SK-N-SH (cell line): ENCODE measurements at regions not wholly inside any gene's neighbourhood (a gene's known extent, or its start where the extent isn't known, plus 50 kb on each side); places are given as distances from the start of the nearest gene placed in this dataset.

ENCODE experiments used
- CTCF ChIA-PET: fragments of 300-600, 350-600 bp; formaldehyde crosslinking; extraction: SDS; loops from one replicate; lab custom pipeline; 2021; lab: Yijun Ruan, JAX
- POLR2A ChIA-PET: fragments of 350-600 bp; sonication (Branson Sonifier 250); formaldehyde crosslinking; extraction: SDS; loops from one replicate; lab custom pipeline; 2020; ENCODE audit warnings: antibody characterized with exemption, inconsistent platforms; lab: Yijun Ruan, JAX
- DNase-seq: peaks from one replicate; pipeline ENCODE4 v3.0.0; 2012
- H2AFZ ChIP-seq: fragments of 200-600 bp; sonication (generic); 2 replicates; pipeline ENCODE4 v1.8.1; 2016; ENCODE audit warnings: antibody characterized with exemption, mild to moderate bottlenecking, low read depth
- H3F3A ChIP-seq: fragments of 200-600 bp; sonication (generic); replicated peaks from 2 replicates; pipeline ENCODE3; 2016; ENCODE audit warnings: antibody characterized with exemption, mild to moderate bottlenecking; ENCODE audit not compliant: insufficient read depth
- H3K27ac ChIP-seq, 2 experiments: fragments of 200-500 bp in 1 of 2; fragments of 200-600 bp in 1 of 2; sonication (Bioruptor generic) in 1 of 2; sonication (generic), shearing (Covaris generic) in 1 of 2; 2 replicates each; pipeline versions ENCODE4 v1.5.1 to v1.6.1; 2014 to 2016; ENCODE audit warnings: low read depth in 2 of 2, inconsistent platforms in 1 of 2, low read length in 1 of 2, mild to moderate bottlenecking in 1 of 2, mixed read lengths in 1 of 2
- H3K27me3 ChIP-seq: fragments of 200-600 bp; sonication (generic), shearing (Covaris generic); 2 replicates; pipeline ENCODE4 v1.6.1; 2016; ENCODE audit warnings: mixed run types; ENCODE audit not compliant: insufficient read depth
- H3K36me3 ChIP-seq, 2 experiments: fragments of 200-500 bp in 1 of 2; fragments of 200-600 bp in 1 of 2; sonication (Bioruptor generic) in 1 of 2; sonication (generic) in 1 of 2; replicated peaks in 1 of 2; 2 replicates each; pipeline versions ENCODE3 to v1.5.1; 2014 to 2016; ENCODE audit warnings: low read length in 1 of 2, mild to moderate bottlenecking in 1 of 2; ENCODE audit not compliant: insufficient read depth in 2 of 2, control insufficient read depth in 1 of 2
- H3K4me1 ChIP-seq, 2 experiments: fragments of 200-500 bp in 1 of 2; fragments of 200-600 bp in 1 of 2; sonication (Bioruptor generic) in 1 of 2; sonication (generic), shearing (Covaris generic) in 1 of 2; 2 replicates each; pipeline versions ENCODE4 v1.5.1 to v1.6.1; 2014 to 2016; ENCODE audit warnings: low read depth in 1 of 2, low read length in 1 of 2, mixed run types in 1 of 2; ENCODE audit not compliant: insufficient read depth in 2 of 2, control insufficient read depth in 1 of 2
- H3K4me2 ChIP-seq: fragments of 200-600 bp; sonication (generic), shearing (Covaris generic); 2 replicates; pipeline ENCODE4 v1.6.1; 2017; ENCODE audit warnings: mixed run types
- H3K4me3 ChIP-seq, 2 experiments: fragments of 200-500 bp in 1 of 2; fragments of 200-600 bp in 1 of 2; sonication (Bioruptor generic) in 1 of 2; sonication (generic), shearing (Covaris generic) in 1 of 2; 2 replicates each; pipeline versions ENCODE4 v1.5.1 to v1.8.1; 2014 to 2016; ENCODE audit warnings: low read depth in 2 of 2, inconsistent platforms in 1 of 2, low read length in 1 of 2, mild to moderate bottlenecking in 1 of 2, mixed read lengths in 1 of 2, moderate library complexity in 1 of 2
- H3K79me2 ChIP-seq: fragments of 200-600 bp; sonication (generic); 2 replicates; pipeline ENCODE4 v1.8.1; 2017; ENCODE audit warnings: mild to moderate bottlenecking; ENCODE audit not compliant: insufficient read depth
- H3K9ac ChIP-seq: fragments of 200-600 bp; sonication (generic); 2 replicates; pipeline ENCODE4 v1.6.1; 2017; ENCODE audit warnings: mixed run types
- H3K9me2 ChIP-seq: fragments of 200-600 bp; sonication (generic); 2 replicates; pipeline ENCODE4 v1.6.1; 2017; ENCODE audit warnings: mixed run types
- H3K9me3 ChIP-seq: fragments of 200-600 bp; sonication (generic); 2 replicates; pipeline ENCODE4 v1.6.1; 2017; ENCODE audit warnings: mixed run types, mild to moderate bottlenecking, moderate library complexity
- H4K20me1 ChIP-seq: fragments of 200-600 bp; sonication (generic); 2 replicates; pipeline ENCODE4 v1.6.1; 2017; ENCODE audit warnings: mild to moderate bottlenecking, mixed run types; ENCODE audit not compliant: insufficient read depth
- CHD2 ChIP-seq: fragments of 150-350 bp; IDR thresholded peaks from 2 replicates; pipeline ENCODE4 v1.6.1; 2018; ENCODE audit warnings: low read length; ENCODE audit not compliant: partially characterized antibody
- ELF1 ChIP-seq: IDR thresholded peaks from 2 replicates; pipeline ENCODE4 v1.4.0; 2012
- EZH2phosphoT487 ChIP-seq: fragments of 200-600 bp; sonication (generic); IDR thresholded peaks from 2 replicates; pipeline ENCODE4 v1.6.1; 2017; ENCODE audit warnings: low read depth, mixed run types, mild to moderate bottlenecking, antibody characterized with exemption, moderate library complexity, borderline replicate concordance
- FOXJ3 ChIP-seq: sonication (generic); formaldehyde crosslinking; IDR thresholded peaks from 2 replicates; pipeline ENCODE4 v1.5.1; 2020; ENCODE audit warnings: mild to moderate bottlenecking, missing genetic modification reagents
- FOXM1 ChIP-seq: IDR thresholded peaks from 2 replicates; pipeline ENCODE4 v1.4.0; 2012; ENCODE audit warnings: low read depth, mild to moderate bottlenecking
- JUND ChIP-seq: IDR thresholded peaks from 2 replicates; pipeline ENCODE4 v1.4.0; 2012
- MXI1 ChIP-seq: IDR thresholded peaks from 2 replicates; pipeline ENCODE4 v1.6.1; 2012; ENCODE audit warnings: mild to moderate bottlenecking, low read depth, low read length, improper control_type of control experiment
- POLR2AphosphoS5 ChIP-seq: IDR thresholded peaks from 2 replicates; pipeline ENCODE4 v1.6.1; 2012; ENCODE audit warnings: low read depth, low read length
- RAD21 ChIP-seq: IDR thresholded peaks from 2 replicates; pipeline ENCODE4 v1.6.1; 2012; ENCODE audit warnings: mild to moderate bottlenecking, low read length
- SMC3 ChIP-seq: IDR thresholded peaks from 2 replicates; pipeline ENCODE4 v1.6.1; 2012; ENCODE audit warnings: low read depth, low read length, improper control_type of control experiment
- TEAD4 ChIP-seq: IDR thresholded peaks from 2 replicates; pipeline ENCODE4 v1.4.0; 2012; ENCODE audit warnings: mild to moderate bottlenecking, borderline replicate concordance; ENCODE audit not compliant: insufficient read depth
- YY1 ChIP-seq: IDR thresholded peaks from 2 replicates; pipeline ENCODE4 v1.4.0; 2012; ENCODE audit warnings: low read depth, mild to moderate bottlenecking
- WGBS: methylation state at CpG from one replicate; pipeline ENCODE4 v1.1.6; 2017; ENCODE audit warnings: low lambda C conversion rate; 5-methylcytosine and 5-hydroxymethylcytosine counted together
- TF ChIP-seq, protein P1 (sequence below): IDR thresholded peaks from 2 replicates; pipeline ENCODE4 v1.4.0; 2012; ENCODE audit warnings: low read depth, borderline replicate concordance
- TF ChIP-seq, protein P2 (sequence below): fragments of 150-350 bp; IDR thresholded peaks from 2 replicates; pipeline ENCODE4 v1.6.1; 2017; ENCODE audit warnings: antibody characterized with exemption, low read length, low read depth, borderline replicate concordance

DNA sequence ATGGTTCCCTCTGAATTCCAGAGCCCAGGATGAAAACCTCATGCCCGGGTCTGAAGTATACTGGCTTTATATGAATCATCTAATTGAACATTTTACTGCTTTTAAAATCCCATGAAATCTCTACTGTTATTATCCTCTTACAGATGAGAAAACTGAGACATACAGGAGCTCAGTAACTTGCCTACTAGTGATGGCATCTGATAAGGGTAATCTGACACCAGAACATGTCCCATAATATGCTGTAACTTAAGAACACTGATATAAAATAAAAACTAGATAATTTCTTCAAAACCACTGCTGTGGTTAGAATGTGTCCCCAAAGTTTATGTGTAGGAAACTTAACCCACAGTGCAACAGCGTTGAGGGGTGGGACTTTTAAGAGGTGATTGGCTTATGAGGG is 219.6 kb upstream of the TMTC1 start:
- WGBS, result 27% methylated on average over 2 of the region's 2 CpGs
- CTCF ChIA-PET, result interaction anchor here (0.7 kb wide), 1 partner anchor 19 kb away, joined by 3 read pairs; no protein-coding TSS in a partner anchor

DNA sequence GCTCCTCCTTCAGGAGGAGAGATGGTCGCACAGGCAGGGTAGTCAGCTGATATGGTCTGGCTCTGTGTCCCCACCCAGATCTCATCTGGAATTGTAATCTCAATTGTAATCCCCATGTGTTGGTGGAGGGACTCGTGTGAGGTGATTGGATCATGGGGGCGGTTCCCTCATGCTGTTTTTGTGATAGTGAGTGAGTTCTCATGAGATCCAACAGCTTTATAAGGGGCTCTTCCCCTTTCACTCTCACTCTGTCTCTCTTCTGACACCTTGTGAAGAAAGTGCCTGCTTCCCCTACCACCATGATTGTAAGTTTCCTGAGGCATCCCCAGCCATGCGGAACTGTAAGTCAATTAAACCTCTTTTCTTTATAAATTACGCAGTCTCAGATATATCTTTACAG is 218.9 kb upstream of the TMTC1 start:
- ChIA-PET POLR2A (no interaction called here), CTCF (interaction anchor here (0.7 kb wide), 1 partner anchor 18 kb away, joined by 3 read pairs; no protein-coding TSS in a partner anchor)
- Histone ChIP-seq H3K4me3 (no peak overlapping the region), H3K36me3 (no peaks in the 10 kb centered on the region), H3K79me2 (no peaks in the 10 kb centered on the region), H4K20me1 (no peaks in the 10 kb centered on the region), H3K4me2 (no peak overlapping the region), H3K9me3 (no peaks in the 10 kb centered on the region), H3K9me2 (no peaks in the 10 kb centered on the region), H3K27me3 (no peaks in the 10 kb centered on the region), H2AFZ (no peak overlapping the region), H3K27ac (no peak overlapping the region), H3F3A (no peaks in the 10 kb centered on the region), H3K9ac (no peak overlapping the region), H3K4me1 (no peaks in the 10 kb centered on the region)
- 71% methylated on average over 5 of the region's 5 CpGs for WGBS
- TF ChIP-seq, protein P1, sequence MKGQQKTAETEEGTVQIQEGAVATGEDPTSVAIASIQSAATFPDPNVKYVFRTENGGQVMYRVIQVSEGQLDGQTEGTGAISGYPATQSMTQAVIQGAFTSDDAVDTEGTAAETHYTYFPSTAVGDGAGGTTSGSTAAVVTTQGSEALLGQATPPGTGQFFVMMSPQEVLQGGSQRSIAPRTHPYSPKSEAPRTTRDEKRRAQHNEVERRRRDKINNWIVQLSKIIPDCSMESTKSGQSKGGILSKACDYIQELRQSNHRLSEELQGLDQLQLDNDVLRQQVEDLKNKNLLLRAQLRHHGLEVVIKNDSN, result no peak
- no peak for TF ChIP-seq ELF1
- TF ChIP-seq POLR2AphosphoS5, result no peak
- no peak for TF ChIP-seq SMC3
- TF ChIP-seq YY1, result no peak
- TF ChIP-seq TEAD4, result no peak
- TF ChIP-seq, protein P2, sequence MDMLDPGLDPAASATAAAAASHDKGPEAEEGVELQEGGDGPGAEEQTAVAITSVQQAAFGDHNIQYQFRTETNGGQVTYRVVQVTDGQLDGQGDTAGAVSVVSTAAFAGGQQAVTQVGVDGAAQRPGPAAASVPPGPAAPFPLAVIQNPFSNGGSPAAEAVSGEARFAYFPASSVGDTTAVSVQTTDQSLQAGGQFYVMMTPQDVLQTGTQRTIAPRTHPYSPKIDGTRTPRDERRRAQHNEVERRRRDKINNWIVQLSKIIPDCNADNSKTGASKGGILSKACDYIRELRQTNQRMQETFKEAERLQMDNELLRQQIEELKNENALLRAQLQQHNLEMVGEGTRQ, result no peak
- TF ChIP-seq RAD21, result no peak
- no peak for TF ChIP-seq MXI1
- no peak for DNase-seq

More for the DNA sequence above, 219.6 kb upstream of the TMTC1 start:
- POLR2A ChIA-PET, result no interaction called here
- Histone ChIP-seq H3K9me2 (no peaks in the 10 kb centered on the region), H3K9me3 (no peaks in the 10 kb centered on the region), H3K4me3 (no peak overlapping the region), H3F3A (no peaks in the 10 kb centered on the region)
- no peak for TF ChIP-seq FOXJ3 (CRISPR knock-in tag)
- TF ChIP-seq JUND, result no peak
- TF ChIP-seq EZH2phosphoT487, result no peak
- no peak for TF ChIP-seq CHD2
- no peak for TF ChIP-seq FOXM1
- TF ChIP-seq, all 33 proteins: peak for 0
- Histone ChIP-seq H3K9ac (no peak overlapping the region), H2AFZ (no peak overlapping the region), H3K36me3 (no peaks in the 10 kb centered on the region), H3K27me3 (no peaks in the 10 kb centered on the region), H3K4me1 (no peaks in the 10 kb centered on the region), H3K4me2 (no peak overlapping the region), H3K27ac (no peak overlapping the region), H4K20me1 (no peaks in the 10 kb centered on the region), H3K79me2 (no peaks in the 10 kb centered on the region)
- no peak for DNase-seq
